SW 1271 (cell line): ENCODE measurements at regions not wholly inside any gene's neighbourhood (a gene's known extent, or its start where the extent isn't known, plus 50 kb on each side); places are given as distances from the start of the nearest gene placed in this dataset.
A peak's percentile ranks its signal among the peaks of the same experiment; 100 is the strongest.

Experiments used
- DNase-seq, 2 experiments: peaks; one replicate each; lab custom pipeline; 2025; lab: John Stamatoyannopoulos, UW

DNA sequence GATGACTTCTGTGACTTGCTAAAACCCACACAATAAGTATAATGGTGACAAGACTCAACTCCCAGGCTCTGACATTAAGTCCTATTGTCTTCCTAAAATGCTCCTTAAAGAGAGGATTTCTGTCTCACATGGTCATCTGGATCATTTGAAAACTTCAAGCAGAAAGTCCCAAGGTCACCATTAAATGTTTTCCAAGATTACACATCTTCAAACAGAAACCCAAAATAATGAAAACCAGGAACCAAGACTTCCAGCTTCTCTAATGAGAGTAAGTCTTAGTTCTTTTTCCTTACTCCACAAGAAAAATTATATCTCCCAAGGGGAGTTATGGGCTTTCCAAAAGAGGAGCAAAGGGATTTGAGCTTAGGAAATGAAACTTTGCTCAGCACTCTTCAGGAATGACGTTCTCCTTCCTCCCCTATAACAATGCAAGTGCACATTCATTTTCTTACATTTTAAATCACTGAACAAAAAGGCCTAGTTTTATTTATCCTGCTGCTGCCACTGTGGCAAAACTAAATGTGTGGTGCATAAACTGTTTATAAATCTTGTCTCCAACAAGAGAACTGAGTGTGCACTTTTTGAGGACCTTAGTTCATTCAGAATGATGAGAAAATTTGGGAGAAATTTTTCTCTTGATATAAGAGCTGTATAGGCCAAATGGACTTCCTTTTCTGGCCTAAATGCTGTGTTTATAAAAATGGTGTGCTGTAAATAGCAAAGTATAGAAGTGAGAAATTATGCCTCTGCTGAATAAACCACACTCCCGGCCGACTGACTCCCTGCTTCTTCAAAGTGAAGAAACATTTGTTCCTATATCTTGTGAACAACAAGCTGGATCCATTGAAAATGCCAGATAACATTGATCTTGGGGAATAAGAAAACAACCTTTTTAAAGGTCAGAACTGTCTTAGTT is 148.4 kb upstream of the PLEKHG7 start:
- DNase-seq, result no peak

DNA sequence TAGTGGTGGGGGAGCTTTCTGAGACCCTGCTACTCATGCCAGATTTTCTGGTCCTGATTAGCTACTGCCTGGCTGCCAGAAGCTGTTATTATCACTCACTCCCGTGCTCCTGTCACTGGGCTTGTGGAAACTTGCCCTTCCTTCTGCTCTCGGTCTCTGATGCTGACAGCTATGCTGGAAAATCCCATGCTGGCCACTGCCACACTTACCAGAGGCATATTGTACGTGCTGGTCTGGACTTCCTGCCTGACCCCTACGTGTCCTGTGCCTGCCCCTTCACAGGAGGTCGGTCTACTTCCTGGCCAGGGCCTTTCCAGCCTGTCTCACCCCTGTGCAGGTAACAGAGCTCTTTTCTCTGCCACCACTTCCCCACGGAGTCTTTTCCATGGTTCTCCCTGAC is 149.4 kb upstream of the PLEKHG7 start:
- DNase-seq, result no peak

DNA sequence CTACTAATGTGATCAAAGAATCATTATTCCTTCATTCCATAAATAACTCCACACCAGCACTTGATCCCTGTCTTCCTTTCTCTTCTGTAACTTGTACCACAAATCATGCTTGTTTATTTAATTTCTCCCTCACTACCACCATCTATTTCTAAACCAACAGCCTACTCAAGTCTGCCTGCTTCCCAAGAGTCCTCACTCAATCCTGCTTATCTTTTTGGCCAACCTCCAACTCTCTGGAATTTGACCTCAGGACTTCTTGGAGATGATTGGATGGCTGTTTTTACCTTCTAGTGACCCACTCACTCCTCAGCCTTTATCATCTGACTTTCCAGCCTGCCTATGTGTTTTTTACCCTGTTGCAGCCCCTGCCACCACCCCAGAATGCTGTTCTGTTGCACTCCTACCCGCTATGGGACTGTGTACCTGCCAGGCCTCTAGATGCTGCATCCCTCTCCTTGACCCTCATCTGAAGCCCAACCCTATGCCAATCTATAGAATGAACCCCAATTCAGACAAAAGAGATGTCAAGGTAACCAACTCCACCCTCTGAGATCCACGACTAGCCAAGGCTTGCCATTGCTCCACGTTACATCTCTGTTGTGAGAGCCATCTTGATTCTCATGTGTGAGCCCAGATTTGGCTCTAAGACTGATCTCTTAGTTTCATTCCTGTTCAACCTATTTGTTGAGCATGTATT is 150.2 kb upstream of the PLEKHG7 start:
- no peak for DNase-seq

DNA sequence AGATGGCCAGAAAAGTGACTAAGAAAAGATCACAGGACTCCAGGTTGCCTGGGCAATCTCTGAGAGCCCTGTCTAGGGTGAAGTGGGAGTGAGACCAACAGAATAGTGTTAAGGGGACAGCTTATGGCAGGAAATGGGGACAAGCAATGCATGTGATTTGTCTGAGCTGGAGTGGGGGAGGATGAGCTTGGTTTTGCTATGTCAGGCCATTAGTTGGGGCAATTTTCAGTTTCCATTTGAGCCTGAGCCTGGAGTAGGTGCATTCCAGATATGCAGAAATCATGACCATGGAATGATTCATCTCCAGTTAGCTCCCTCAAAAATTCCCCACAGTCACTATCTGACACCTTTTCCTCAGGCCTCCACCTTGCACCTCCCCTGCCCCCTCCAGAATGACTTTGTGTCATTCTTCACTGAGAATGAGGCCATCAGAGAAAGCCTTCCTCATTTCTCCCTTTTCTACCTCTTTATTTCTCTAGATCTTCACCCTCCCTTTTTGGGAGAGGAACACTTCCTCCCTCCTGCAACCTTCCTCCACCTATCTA is 150.9 kb upstream of the PLEKHG7 start:
- DNase-seq, result no peak

DNA sequence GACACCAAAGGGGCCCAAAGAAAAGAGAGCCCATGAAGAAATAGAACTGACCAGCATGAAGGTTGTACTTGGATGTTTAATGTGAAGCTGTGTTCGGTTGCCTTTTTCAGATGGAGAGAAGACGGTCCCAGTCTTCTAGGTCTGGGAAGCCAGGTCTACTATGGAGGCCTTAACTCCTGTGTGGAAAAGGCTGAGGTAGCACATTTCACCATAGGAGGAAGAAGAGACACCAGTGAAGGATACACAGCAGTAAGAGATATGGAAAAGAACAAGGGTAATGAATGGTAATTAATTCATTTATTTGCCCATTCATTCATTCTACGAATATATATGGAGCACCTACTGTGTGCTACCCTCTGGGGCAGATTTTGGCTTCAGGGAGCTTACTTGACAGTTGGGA is 151.6 kb upstream of the PLEKHG7 start:
- no peak for DNase-seq

GRCh38 chr12:92550661-92551060 is 152.1 kb upstream of the PLEKHG7 start:
- no peak for DNase-seq

DNA sequence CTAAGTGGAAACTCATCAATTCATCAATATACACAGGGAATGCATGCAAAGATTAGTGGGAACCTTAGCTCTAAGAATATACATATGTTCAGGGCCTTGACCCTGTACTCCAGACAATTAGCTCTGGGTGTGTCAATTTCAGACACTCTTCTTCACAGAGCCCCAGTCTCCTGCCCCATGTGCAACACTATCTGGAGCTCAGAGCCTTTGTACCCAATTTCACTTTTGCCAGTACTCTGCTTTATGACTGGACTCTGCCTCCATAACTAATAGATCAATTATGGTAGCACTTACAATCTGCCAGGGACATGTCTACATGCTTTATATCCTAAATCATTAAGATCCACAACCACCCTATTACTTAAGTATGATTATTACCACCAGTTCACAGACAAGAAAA is 152.5 kb upstream of the PLEKHG7 start:
- DNase-seq, result no peak

- DNase-seq, result no peak
Observed at GRCh38 chr12:92549516-92549915, 153.3 kb upstream of the PLEKHG7 start.

GRCh38 chr12:92547906-92548305 is 154.9 kb upstream of the PLEKHG7 start:
- DNase-seq, result no peak

DNA sequence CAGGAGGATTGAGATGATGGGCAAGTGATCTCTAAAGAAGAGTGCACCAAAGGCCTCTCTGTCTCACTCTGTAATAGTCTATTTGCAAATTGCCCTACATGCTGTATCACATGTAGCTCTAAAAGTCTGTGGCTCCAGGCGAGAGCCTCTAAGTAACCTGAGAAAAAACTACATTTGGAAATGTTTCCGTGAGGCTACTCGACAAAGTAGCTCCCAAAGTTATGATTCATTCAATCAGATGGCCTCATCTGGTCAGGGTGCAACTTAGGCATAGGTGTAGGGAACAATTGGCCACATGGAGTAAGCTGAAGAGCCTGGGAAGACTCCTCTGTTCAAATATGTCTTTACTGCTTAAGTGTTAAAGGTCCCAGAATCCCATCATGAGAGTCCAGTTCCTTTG is 155.4 kb upstream of the PLEKHG7 start:
- no peak for DNase-seq

DNA sequence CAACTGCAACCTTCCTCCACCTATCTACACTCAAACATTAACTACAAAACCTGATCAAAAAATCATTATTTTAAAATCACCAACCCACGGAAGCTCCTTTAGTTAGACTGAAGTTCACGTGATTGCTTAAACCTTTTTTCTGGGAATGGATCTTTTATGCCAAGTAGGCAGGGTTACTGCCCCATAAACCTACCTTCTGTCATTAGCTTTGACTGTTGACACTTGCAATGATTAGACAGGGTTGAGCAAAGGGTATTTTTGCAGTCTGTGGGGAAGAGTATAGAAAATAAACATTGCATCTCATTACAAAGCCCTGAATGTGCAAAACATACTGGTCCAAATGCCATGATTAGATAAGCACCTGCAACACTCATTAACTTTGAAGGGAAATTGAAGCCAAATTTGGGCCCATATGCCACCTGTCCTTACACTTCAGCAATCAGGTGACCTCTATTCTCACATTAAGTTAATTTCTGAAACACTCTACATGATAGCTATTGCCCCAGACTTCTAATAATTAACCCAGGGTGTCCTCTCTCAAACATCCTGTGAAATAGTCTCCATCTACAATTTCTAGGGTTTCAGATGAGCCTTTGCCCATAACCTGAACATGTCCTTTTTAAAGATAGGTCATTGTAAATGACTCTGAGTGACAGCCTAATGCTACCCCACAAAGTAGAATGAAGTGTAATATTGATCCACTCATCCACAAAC is 156.0 kb upstream of the PLEKHG7 start:
- no peak for DNase-seq

DNA sequence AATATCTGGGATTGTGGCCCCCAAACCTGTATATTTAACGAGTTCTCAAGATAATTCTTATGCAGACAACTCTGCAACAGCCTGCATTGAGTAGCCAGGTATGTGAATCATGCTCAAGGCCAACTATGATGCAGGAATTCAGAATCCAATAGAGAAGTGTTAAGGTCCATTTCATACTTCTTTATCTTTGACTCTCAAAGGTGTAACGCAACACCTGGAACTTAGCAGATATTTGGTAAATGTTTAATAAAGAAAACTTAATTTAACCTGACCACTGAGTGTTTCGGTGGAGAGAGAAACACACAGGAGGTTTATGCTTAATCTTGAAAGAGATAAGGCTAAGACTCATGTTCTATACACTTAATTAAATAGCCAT is 156.5 kb upstream of the PLEKHG7 start:
- no peak for DNase-seq

DNA sequence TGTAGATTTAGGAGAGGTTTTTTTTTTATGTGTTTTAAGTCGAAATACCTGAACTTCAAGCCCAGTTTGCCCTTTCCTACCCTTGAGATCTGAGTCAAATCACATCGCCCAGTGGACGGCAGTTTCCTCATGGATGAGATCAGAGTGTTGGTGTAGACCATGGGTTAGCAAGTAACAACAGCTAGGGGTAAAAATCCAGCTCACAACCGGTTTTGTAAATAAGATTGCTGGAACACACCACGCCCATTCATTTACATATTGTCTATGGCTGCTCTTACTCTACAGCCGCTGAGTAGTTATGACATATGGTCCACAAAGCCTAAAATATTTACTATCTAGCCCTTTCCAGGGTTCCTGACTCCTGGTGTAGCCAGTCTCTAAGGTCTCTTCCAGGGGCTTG is 158.5 kb upstream of the PLEKHG7 start:
- DNase-seq, result no peak

DNA sequence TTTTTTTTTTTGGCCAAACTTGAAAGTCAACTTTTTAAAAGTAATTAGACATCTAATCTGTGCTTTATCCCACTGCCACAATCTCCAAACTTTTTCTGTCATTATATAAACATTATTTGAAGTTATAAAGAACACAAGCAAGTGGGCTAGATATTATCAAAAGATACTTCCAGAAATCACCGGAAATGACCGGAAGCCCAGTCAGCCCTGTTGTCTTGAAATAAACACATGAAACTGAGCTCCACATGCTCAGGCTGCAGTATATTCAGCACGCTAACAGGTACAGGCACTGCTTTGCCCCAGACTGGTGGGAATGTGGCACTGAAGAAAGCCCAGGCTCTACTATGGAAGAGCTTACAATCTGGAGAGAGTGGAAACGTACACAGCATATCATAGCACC is 158.9 kb upstream of the PLEKHG7 start:
- DNase-seq, result no peak

DNA sequence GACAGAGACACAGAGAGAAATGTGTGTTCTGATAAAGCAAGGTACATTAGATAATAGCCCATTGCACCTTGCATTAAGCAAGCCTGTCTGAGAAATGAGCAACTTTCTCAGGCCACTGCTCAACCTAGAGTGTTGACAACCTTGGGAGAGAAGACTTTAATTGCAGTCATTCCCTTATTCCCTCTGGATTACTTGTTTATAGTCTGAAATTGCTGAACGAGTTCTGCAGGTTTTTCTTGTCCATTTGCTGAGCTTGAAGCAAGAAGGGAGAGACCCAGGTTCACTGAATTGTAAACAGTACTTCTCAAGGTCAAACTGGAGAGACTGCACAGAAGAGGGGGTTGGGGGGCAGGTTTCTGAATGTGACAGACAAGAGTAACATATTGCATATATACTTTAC is 159.4 kb upstream of the PLEKHG7 start:
- DNase-seq, result no peak

DNA sequence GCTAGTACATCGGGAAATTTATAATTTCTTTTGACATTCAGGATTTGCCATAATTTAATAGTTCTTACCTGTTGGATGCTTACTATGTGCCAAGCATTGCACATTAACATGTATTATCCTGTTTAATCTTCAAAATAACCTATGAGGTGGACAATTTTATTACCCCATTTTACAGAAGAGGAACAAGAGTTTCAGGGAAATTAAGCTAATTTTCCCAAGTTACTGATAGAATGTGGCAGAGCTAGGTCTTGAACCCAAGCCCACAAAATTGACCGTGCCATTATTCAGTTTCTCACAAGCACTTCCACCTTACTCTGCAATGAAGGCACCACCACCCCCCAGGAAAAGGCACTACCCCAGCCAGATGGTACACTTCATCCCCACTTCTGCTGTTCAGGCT is 161.1 kb upstream of the PLEKHG7 start:
- DNase-seq, result no peak

GRCh38 chr12:92540782-92541423 is 161.9 kb upstream of the PLEKHG7 start:
- no peak for DNase-seq

DNA sequence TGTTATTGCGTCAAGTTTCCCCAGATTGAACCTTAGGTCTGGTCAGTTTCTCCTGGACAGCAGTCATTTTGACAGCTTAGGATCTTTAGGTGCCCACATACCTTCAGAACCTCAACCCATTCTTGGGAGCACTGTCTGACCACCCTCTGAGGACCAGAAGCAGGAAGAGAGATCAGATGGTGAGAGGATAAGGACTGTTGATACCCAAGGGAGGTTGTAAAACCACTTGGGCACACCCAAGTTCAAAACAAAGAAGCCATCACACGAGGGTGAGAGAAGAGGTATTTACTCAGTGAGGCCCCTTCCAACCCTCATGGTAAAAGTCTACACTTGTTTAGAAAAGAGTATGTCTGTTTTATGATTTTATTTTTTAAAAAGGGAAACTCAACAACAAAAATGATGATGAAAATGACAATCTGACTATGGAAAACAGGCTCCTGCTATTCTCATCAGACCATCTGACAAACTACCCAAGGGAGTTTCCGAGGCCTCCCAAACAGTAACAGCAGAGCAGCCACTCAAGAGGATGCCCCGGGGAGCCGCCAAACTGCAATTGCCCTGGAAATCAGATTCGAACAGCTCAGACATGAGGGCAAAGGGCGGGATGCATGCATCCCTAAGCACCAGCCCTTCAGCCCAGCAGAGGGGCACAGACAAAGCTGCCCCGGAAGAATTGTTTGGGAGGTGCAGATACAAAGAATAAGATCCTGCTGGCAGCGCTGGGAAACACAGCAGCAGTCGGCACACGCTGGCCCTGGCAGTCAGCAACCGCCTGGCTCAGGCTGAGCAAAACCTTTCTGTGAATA is 162.6 kb upstream of the PLEKHG7 start:
- DNase-seq, result no peak

DNA sequence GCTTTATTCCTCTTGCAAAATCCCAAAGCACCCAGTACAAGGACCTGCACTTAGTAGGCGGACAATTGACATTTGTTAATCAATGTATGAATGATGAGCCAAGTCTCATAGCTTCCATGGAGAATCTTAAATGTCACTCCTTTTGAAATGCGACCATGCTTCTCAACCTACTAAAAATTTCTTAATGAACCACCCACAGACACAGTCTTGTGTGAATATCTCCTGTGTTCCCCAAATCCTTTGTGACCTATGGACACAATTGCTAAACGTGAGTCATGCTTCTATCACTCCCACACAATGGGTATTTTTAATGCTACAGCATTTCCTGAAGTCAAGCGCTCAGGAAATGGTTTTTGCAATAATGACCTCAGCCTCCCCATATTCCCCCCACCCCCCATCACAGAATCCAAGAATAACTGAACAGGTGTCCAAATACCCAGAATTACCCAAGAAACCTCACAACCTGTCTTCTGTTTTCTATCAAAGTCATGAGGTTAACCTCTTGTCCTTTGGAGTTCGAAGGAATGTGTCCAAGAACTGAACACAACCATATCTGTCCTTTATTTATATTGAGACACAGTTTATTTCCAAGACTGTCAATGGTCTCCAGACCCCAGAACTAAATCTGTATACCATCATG is 163.6 kb upstream of the PLEKHG7 start:
- peak in 1 of 2 experiments; percentile 6 for DNase-seq

- no peak for DNase-seq
Observed at GRCh38 chr12:92537290-92537960, 165.4 kb upstream of the PLEKHG7 start.
